SK-N-SH (cell line): ENCODE measurements at regions not wholly inside any gene's neighbourhood (a gene's known extent, or its start where the extent isn't known, plus 50 kb on each side); places are given as distances from the start of the nearest gene placed in this dataset.

Experiments used
- CHD2 ChIP-seq: fragments of 150-350 bp; IDR thresholded peaks from 2 replicates; pipeline ENCODE4 v1.6.1; 2018; ENCODE audit warnings: low read length; ENCODE audit not compliant: partially characterized antibody
- EP300 ChIP-seq, 2 experiments: IDR thresholded peaks; 2 replicates each; pipeline versions ENCODE4 v1.4.0 to v1.6.1; 2012; ENCODE audit warnings: borderline replicate concordance in 1 of 2, low read depth in 1 of 2, low read length in 1 of 2
- FOXM1 ChIP-seq: IDR thresholded peaks from 2 replicates; pipeline ENCODE4 v1.4.0; 2012; ENCODE audit warnings: low read depth, mild to moderate bottlenecking
- MAX ChIP-seq: IDR thresholded peaks from 2 replicates; pipeline ENCODE4 v1.4.0; 2012; ENCODE audit warnings: low read depth
- NRF1 ChIP-seq: IDR thresholded peaks from 2 replicates; pipeline ENCODE4 v1.6.1; 2012; ENCODE audit warnings: low read depth, mild to moderate bottlenecking, low read length
- POLR2AphosphoS5 ChIP-seq: IDR thresholded peaks from 2 replicates; pipeline ENCODE4 v1.6.1; 2012; ENCODE audit warnings: low read depth, low read length
- RCOR1 ChIP-seq: fragments of 150-350 bp; IDR thresholded peaks from 2 replicates; pipeline ENCODE4 v1.6.1; 2017; ENCODE audit warnings: antibody characterized with exemption, low read length
- SIN3A ChIP-seq: IDR thresholded peaks from 2 replicates; pipeline ENCODE4 v1.6.1; 2012; ENCODE audit warnings: low read depth, mild to moderate bottlenecking, low read length, moderate library complexity, borderline replicate concordance
- TAF1 ChIP-seq: IDR thresholded peaks from 2 replicates; pipeline ENCODE4 v1.6.1; 2012; ENCODE audit warnings: low read depth, mild to moderate bottlenecking, low read length, moderate library complexity, borderline replicate concordance
- TF ChIP-seq, protein P1 (sequence below): fragments of 200-600 bp; sonication (generic); IDR thresholded peaks from 2 replicates; pipeline ENCODE4 v1.6.1; 2017; ENCODE audit warnings: antibody characterized with exemption, mild to moderate bottlenecking, moderate library complexity
- TF ChIP-seq, protein P2 (sequence below): fragments of 150-350 bp; IDR thresholded peaks from 2 replicates; pipeline ENCODE4 v1.6.1; 2017; ENCODE audit warnings: antibody characterized with exemption, low read length, low read depth, borderline replicate concordance
- TF ChIP-seq, protein P3 (sequence below): IDR thresholded peaks from 2 replicates; pipeline ENCODE4 v1.4.0; 2012; ENCODE audit warnings: low read depth, borderline replicate concordance

DNA sequence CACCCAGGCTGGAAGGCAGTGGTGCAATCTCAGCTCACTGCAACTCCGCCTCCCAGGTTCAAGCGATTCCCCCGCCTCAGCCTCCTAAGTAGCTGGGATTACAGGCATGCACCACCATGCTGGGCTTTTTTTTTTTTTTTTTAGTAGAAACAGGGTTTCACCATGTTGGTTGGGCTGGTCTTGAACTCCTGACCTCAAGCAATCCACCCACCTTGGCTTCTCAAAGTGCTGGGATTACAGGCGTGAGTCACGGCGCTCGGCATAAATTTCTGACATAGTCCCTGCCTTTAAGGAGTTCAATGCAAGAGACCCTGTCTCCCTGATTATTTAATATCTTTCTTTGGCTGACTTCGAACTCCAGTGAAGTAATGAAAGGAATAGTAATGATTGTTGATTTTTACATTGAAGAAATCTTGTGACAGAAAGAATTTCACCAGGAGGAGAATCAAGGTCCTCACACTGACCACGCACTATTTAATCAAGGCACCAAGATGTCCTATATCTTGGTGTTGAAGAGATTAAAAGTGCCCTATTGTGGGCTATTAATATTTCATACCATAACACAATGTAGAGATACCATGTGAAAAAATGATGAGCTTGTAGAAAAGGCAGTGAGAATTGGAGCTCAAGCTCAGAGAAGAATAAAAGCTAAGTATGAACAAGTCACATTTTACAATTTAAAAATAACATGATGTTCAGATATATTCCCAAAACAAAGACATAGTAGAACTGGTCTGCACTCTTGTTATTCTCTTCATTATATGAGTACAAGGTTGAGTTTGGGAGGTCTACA, 71.6 kb upstream of the BLID start:
- TF ChIP-seq, protein P1, sequence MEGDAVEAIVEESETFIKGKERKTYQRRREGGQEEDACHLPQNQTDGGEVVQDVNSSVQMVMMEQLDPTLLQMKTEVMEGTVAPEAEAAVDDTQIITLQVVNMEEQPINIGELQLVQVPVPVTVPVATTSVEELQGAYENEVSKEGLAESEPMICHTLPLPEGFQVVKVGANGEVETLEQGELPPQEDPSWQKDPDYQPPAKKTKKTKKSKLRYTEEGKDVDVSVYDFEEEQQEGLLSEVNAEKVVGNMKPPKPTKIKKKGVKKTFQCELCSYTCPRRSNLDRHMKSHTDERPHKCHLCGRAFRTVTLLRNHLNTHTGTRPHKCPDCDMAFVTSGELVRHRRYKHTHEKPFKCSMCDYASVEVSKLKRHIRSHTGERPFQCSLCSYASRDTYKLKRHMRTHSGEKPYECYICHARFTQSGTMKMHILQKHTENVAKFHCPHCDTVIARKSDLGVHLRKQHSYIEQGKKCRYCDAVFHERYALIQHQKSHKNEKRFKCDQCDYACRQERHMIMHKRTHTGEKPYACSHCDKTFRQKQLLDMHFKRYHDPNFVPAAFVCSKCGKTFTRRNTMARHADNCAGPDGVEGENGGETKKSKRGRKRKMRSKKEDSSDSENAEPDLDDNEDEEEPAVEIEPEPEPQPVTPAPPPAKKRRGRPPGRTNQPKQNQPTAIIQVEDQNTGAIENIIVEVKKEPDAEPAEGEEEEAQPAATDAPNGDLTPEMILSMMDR: no peak
- no peak for TF ChIP-seq EP300 (IDR thresholded peaks at IDR 0.05; ENCODE audit: borderline replicate concordance in 1 of 2, low read depth in 1 of 2, low read length in 1 of 2)
- no peak for TF ChIP-seq NRF1
- no peak for TF ChIP-seq FOXM1
- TF ChIP-seq, protein P2, sequence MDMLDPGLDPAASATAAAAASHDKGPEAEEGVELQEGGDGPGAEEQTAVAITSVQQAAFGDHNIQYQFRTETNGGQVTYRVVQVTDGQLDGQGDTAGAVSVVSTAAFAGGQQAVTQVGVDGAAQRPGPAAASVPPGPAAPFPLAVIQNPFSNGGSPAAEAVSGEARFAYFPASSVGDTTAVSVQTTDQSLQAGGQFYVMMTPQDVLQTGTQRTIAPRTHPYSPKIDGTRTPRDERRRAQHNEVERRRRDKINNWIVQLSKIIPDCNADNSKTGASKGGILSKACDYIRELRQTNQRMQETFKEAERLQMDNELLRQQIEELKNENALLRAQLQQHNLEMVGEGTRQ: no peak
- TF ChIP-seq SIN3A: no peak
- TF ChIP-seq TAF1: no peak
- no peak for TF ChIP-seq RCOR1
- no peak for TF ChIP-seq POLR2AphosphoS5
- TF ChIP-seq, protein P3, sequence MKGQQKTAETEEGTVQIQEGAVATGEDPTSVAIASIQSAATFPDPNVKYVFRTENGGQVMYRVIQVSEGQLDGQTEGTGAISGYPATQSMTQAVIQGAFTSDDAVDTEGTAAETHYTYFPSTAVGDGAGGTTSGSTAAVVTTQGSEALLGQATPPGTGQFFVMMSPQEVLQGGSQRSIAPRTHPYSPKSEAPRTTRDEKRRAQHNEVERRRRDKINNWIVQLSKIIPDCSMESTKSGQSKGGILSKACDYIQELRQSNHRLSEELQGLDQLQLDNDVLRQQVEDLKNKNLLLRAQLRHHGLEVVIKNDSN: no peak
- TF ChIP-seq MAX: no peak
- TF ChIP-seq CHD2: no peak
